Right atrium auricular region (tissue), 2 donors: ENCODE measurements at regions not wholly inside any gene's neighbourhood (a gene's known extent, or its start where the extent isn't known, plus 50 kb on each side); places are given as distances from the start of the nearest gene placed in this dataset.

Experiments
- DNase-seq: peaks from one replicate; pipeline ENCODE4 v3.0.0-alpha.2; 2019; ENCODE audit warnings: low spot score
- H3K27ac ChIP-seq, 2 donors: fragments of 200-600 bp; sonication (generic); 1 replicate in 1 of 2; 2 replicates in 1 of 2; pipeline ENCODE4 v1.5.1; 2016 to 2019
- H3K27me3 ChIP-seq, 2 donors: fragments of 200-600 bp; sonication (generic); one replicate each; pipeline versions ENCODE4 v1.5.1 to v1.6.0; 2017 to 2019
- H3K36me3 ChIP-seq: fragments of 200-600 bp; sonication (generic); one replicate; pipeline ENCODE4 v1.5.1; 2016
- H3K4me1 ChIP-seq, 2 donors: fragments of 200-600 bp; sonication (generic); one replicate each; pipeline versions ENCODE4 v1.5.1 to v1.6.0; 2017 to 2019
- H3K4me3 ChIP-seq, 2 donors: fragments of 200-600 bp; sonication (generic); 1 replicate in 1 of 2; 2 replicates in 1 of 2; pipeline ENCODE4 v1.5.1; 2017 to 2019; ENCODE audit warnings: mild to moderate bottlenecking in 1 of 2, moderate library complexity in 1 of 2
- H3K9me3 ChIP-seq, 2 donors: fragments of 200-600 bp; sonication (generic); one replicate each; pipeline ENCODE4 v1.5.1; 2019
- CTCF ChIP-seq, 2 donors: fragments of 200-600 bp; sonication (generic); IDR thresholded peaks; one replicate each; pipeline ENCODE4 v1.5.1; 2019; ENCODE audit warnings: antibody characterized with exemption in 2 of 2

- DNase-seq: no peak
- Histone ChIP-seq H3K4me1 (no peaks in the 10 kb centered on the region), H3K9me3 (peaks cover 0 to 6% of the 10 kb centered on the region in 2 donors), H3K27ac (no peak overlapping the region), H3K4me3 (no peak overlapping the region), H3K36me3 (no peaks in the 10 kb centered on the region), H3K27me3 (no peaks in the 10 kb centered on the region)
- TF ChIP-seq CTCF (IDR thresholded peaks at IDR 0.05): no peak
Measured at GRCh38 chr6:18663011-18663410, 275.9 kb downstream of the RNF144B start.

- DNase-seq: no peak
- Histone ChIP-seq H3K4me1 (no peaks in the 10 kb centered on the region), H3K27ac (no peak overlapping the region), H3K27me3 (no peaks in the 10 kb centered on the region), H3K9me3 (no peaks in the 10 kb centered on the region), H3K36me3 (no peaks in the 10 kb centered on the region), H3K4me3 (no peak overlapping the region)
- no peak for TF ChIP-seq CTCF (IDR thresholded peaks at IDR 0.05)
Measured at GRCh38 chr6:18664401-18664800, 277.3 kb downstream of the RNF144B start.

- Histone ChIP-seq H3K4me1 (no peaks in the 10 kb centered on the region), H3K4me3 (no peak overlapping the region)
Measured at GRCh38 chr6:18667612-18668011, 280.5 kb downstream of the RNF144B start.

GRCh38 chr6:18668994-18669393 is 281.8 kb downstream of the RNF144B start:
- no peak overlapping the region for H3K4me3 ChIP-seq
- H3K36me3 ChIP-seq: no peaks in the 10 kb centered on the region
- H3K27me3 ChIP-seq: no peaks in the 10 kb centered on the region
- H3K4me1 ChIP-seq: no peaks in the 10 kb centered on the region
- H3K9me3 ChIP-seq: no peaks in the 10 kb centered on the region
- no peak for DNase-seq
- no peak for TF ChIP-seq CTCF (IDR thresholded peaks at IDR 0.05)
- H3K27ac ChIP-seq: no peak overlapping the region

More at GRCh38 chr6:18667612-18668011, 280.5 kb downstream of the RNF144B start:
- Histone ChIP-seq H3K27ac (no peak overlapping the region), H3K9me3 (no peaks in the 10 kb centered on the region), H3K27me3 (no peaks in the 10 kb centered on the region), H3K36me3 (no peaks in the 10 kb centered on the region)
- no peak for DNase-seq
- TF ChIP-seq CTCF (IDR thresholded peaks at IDR 0.05): no peak

GRCh38 chr6:18672852-18673251 is 285.7 kb downstream of the RNF144B start:
- Histone ChIP-seq H3K4me3 (no peak overlapping the region), H3K9me3 (no peaks in the 10 kb centered on the region), H3K27me3 (no peaks in the 10 kb centered on the region), H3K36me3 (no peaks in the 10 kb centered on the region), H3K27ac (no peak overlapping the region), H3K4me1 (no peaks in the 10 kb centered on the region)
- no peak for DNase-seq
- TF ChIP-seq CTCF (IDR thresholded peaks at IDR 0.05): no peak

- DNase-seq: no peak
- H3K4me3 ChIP-seq: no peak overlapping the region
- peaks cover 0 to 9% of the 10 kb centered on the region in 2 donors for H3K9me3 ChIP-seq
- no peaks in the 10 kb centered on the region for H3K36me3 ChIP-seq
- TF ChIP-seq CTCF (IDR thresholded peaks at IDR 0.05): no peak
- no peaks in the 10 kb centered on the region for H3K4me1 ChIP-seq
- no peak overlapping the region for H3K27ac ChIP-seq
- H3K27me3 ChIP-seq: no peaks in the 10 kb centered on the region
Measured at GRCh38 chr6:18674346-18674745, 287.2 kb downstream of the RNF144B start.
